DND-41 (cell line): ENCODE measurements at regions not wholly inside any gene's neighbourhood (a gene's known extent, or its start where the extent isn't known, plus 50 kb on each side); places are given as distances from the start of the nearest gene placed in this dataset.

Experiments
- ATAC-seq: fragments of 200-7000 bp; cut with Tn5 transposase; 3 replicates; pipeline ENCODE4 v1.9.1; 2021; ENCODE audit warnings: low read depth; ENCODE audit not compliant: insufficient read depth
- DNase-seq: peaks from one replicate; pipeline ENCODE4 v3.0.0-alpha.2; 2020
- H2AFZ ChIP-seq: 2 replicates; pipeline ENCODE4 v1.6.0; 2012; ENCODE audit warnings: low read depth, low read length
- H3K27ac ChIP-seq: 2 replicates; pipeline ENCODE4 v1.5.1; 2012; ENCODE audit warnings: low read length, inconsistent platforms
- H3K27me3 ChIP-seq: fragments of 200-600 bp; sonication (generic); 2 replicates; pipeline ENCODE4 v1.6.0; 2012; ENCODE audit warnings: low read length, mild to moderate bottlenecking, inconsistent platforms; ENCODE audit not compliant: insufficient read depth, poor library complexity
- H3K36me3 ChIP-seq: 2 replicates; pipeline ENCODE4 v1.5.1; 2012; ENCODE audit warnings: low read length, inconsistent platforms; ENCODE audit not compliant: insufficient read depth
- H3K4me1 ChIP-seq: 2 replicates; pipeline ENCODE4 v1.5.1; 2012; ENCODE audit warnings: mild to moderate bottlenecking, low read length; ENCODE audit not compliant: insufficient read depth
- H3K4me2 ChIP-seq: 2 replicates; pipeline ENCODE4 v1.6.0; 2012; ENCODE audit warnings: mild to moderate bottlenecking, moderate library complexity, low read length, inconsistent platforms; ENCODE audit not compliant: insufficient read depth
- H3K4me3 ChIP-seq, 2 experiments: fragments of 200-600 bp in 1 of 2; shearing (Covaris generic) in 1 of 2; 2 replicates each; pipeline ENCODE4 v1.5.1; 2012 to 2016; ENCODE audit warnings: inconsistent platforms in 2 of 2, low read length in 2 of 2, mild to moderate bottlenecking in 2 of 2, low read depth in 1 of 2, moderate library complexity in 1 of 2
- H3K79me2 ChIP-seq: 2 replicates; pipeline ENCODE4 v1.6.0; 2012; ENCODE audit warnings: low read length, inconsistent platforms; ENCODE audit not compliant: insufficient read depth
- H3K9ac ChIP-seq: 2 replicates; pipeline ENCODE4 v1.6.0; 2012; ENCODE audit warnings: low read depth, mild to moderate bottlenecking, inconsistent platforms, low read length, moderate library complexity
- H3K9me3 ChIP-seq: 2 replicates; pipeline ENCODE4 v1.5.1; 2012; ENCODE audit warnings: low read length, moderate library complexity, mild to moderate bottlenecking, inconsistent platforms; ENCODE audit not compliant: insufficient read depth, severe bottlenecking
- H4K20me1 ChIP-seq: 2 replicates; pipeline ENCODE4 v1.6.0; 2012; ENCODE audit warnings: low read length; ENCODE audit not compliant: insufficient read depth
- EZH2 ChIP-seq: IDR thresholded peaks from 3 replicates; pipeline ENCODE4 v1.6.1; 2012; ENCODE audit warnings: borderline replicate concordance, low read depth, mild to moderate bottlenecking, moderate library complexity, low read length, inconsistent platforms; ENCODE audit not compliant: severe bottlenecking
- TF ChIP-seq, protein P1 (sequence below): IDR thresholded peaks from 2 replicates; pipeline ENCODE4 v1.5.1; 2012; ENCODE audit warnings: borderline replicate concordance, low read length, moderate library complexity, mild to moderate bottlenecking; ENCODE audit not compliant: poor library complexity, severe bottlenecking; ENCODE audit errors: extremely low read depth

DNA sequence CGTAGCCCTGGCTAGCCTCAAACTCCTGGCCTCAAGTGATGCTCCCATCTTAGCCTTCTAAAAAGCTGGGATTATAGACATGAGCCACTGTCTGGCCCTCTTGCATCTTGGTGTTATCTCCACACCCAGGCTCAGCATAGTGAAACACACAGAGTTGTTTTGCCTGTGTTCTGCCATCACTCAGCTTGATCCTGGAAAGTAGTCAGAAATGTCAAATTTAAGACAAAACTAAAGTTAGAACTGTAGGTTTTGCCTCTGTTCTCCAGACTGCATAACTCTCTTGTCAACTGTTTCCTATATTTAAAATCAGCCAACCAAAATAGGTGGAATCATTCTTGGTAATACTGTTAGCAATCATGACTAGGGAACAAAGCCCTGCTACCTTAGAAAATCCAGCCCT, 72.1 kb upstream of the GULP1 start:
- no peaks in the 10 kb centered on the region for H3K4me1 ChIP-seq
- H3K4me3 ChIP-seq: no peak overlapping the region
- H2AFZ ChIP-seq: no peak overlapping the region
- no peak overlapping the region for H3K4me2 ChIP-seq
- H3K36me3 ChIP-seq: no peaks in the 10 kb centered on the region
- no peak overlapping the region for H3K27ac ChIP-seq
- no peaks in the 10 kb centered on the region for H3K79me2 ChIP-seq
- H4K20me1 ChIP-seq: no peaks in the 10 kb centered on the region
- H3K9ac ChIP-seq: no peak overlapping the region
- DNase-seq: no peak
- no peaks in the 10 kb centered on the region for H3K27me3 ChIP-seq
- H3K9me3 ChIP-seq: no peaks in the 10 kb centered on the region
- TF ChIP-seq, protein P1, sequence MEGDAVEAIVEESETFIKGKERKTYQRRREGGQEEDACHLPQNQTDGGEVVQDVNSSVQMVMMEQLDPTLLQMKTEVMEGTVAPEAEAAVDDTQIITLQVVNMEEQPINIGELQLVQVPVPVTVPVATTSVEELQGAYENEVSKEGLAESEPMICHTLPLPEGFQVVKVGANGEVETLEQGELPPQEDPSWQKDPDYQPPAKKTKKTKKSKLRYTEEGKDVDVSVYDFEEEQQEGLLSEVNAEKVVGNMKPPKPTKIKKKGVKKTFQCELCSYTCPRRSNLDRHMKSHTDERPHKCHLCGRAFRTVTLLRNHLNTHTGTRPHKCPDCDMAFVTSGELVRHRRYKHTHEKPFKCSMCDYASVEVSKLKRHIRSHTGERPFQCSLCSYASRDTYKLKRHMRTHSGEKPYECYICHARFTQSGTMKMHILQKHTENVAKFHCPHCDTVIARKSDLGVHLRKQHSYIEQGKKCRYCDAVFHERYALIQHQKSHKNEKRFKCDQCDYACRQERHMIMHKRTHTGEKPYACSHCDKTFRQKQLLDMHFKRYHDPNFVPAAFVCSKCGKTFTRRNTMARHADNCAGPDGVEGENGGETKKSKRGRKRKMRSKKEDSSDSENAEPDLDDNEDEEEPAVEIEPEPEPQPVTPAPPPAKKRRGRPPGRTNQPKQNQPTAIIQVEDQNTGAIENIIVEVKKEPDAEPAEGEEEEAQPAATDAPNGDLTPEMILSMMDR: no peak
- TF ChIP-seq EZH2: no peak
- no peak for ATAC-seq

- no peaks in the 10 kb centered on the region for H3K79me2 ChIP-seq
- DNase-seq (no peak), ATAC-seq (no peak)
- no peak overlapping the region for H3K4me3 ChIP-seq
- no peak overlapping the region for H2AFZ ChIP-seq
- no peaks in the 10 kb centered on the region for H3K36me3 ChIP-seq
- H3K9ac ChIP-seq: no peak overlapping the region
- H3K4me1 ChIP-seq: no peaks in the 10 kb centered on the region
- TF ChIP-seq EZH2: no peak
- TF ChIP-seq, protein P1: no peak
- H3K27ac ChIP-seq: no peak overlapping the region
- no peaks in the 10 kb centered on the region for H3K27me3 ChIP-seq
- no peaks in the 10 kb centered on the region for H4K20me1 ChIP-seq
- no peaks in the 10 kb centered on the region for H3K9me3 ChIP-seq
- no peak overlapping the region for H3K4me2 ChIP-seq
These were observed 71.1 kb upstream of the GULP1 start for GRCh38 chr2:188220535-188220934.

- no peak for ATAC-seq
- no peak for TF ChIP-seq EZH2
- TF ChIP-seq, protein P1: no peak
- no peak overlapping the region for H3K4me2 ChIP-seq
These were observed 64.0 kb upstream of the GULP1 start for GRCh38 chr2:188227713-188228112.

DNA sequence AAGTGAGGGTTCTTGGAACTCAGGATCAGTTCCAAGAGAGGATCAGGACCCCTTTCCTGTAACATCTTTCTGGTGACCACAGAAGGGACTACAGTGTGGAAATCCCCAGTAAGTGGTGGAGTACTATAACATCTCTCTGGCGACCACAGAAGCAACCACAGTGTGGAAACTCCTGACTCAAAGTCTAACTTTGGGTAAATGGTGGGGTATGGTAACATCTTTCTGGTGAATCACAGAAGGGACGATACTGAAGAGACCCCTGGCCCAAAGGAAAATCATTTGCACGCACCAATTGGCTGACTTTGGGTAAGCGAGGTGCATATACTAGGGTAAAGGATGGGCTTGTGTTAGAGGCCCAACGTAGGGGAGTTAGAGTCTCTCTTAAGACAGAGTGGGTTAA, 56.3 kb upstream of the GULP1 start:
- Histone ChIP-seq H3K9ac (no peak overlapping the region), H3K4me2 (no peak overlapping the region), H3K27ac (no peak overlapping the region), H3K9me3 (peaks cover 12% of the 10 kb centered on the region), H3K4me1 (no peaks in the 10 kb centered on the region), H4K20me1 (no peaks in the 10 kb centered on the region), H3K79me2 (no peaks in the 10 kb centered on the region), H2AFZ (no peak overlapping the region), H3K36me3 (no peaks in the 10 kb centered on the region), H3K27me3 (no peaks in the 10 kb centered on the region), H3K4me3 (no peak overlapping the region)
- ATAC-seq (no peak), DNase-seq (no peak)
- TF ChIP-seq, protein P1: no peak

More at GRCh38 chr2:188227713-188228112, 64.0 kb upstream of the GULP1 start:
- H3K9ac ChIP-seq: no peak overlapping the region
- H4K20me1 ChIP-seq: no peaks in the 10 kb centered on the region
- no peaks in the 10 kb centered on the region for H3K36me3 ChIP-seq
- H3K4me3 ChIP-seq: no peak overlapping the region
- H3K27me3 ChIP-seq: no peaks in the 10 kb centered on the region
- H3K27ac ChIP-seq: no peak overlapping the region
- no peaks in the 10 kb centered on the region for H3K9me3 ChIP-seq
- no peaks in the 10 kb centered on the region for H3K79me2 ChIP-seq
- no peak for DNase-seq
- H2AFZ ChIP-seq: no peak overlapping the region
- H3K4me1 ChIP-seq: no peaks in the 10 kb centered on the region
